ENCODE measurements at regions not wholly inside any gene's neighbourhood (a gene's known extent, or its start where the extent isn't known, plus 50 kb on each side); places are given as distances from the start of the nearest gene placed in this dataset.

DNA sequence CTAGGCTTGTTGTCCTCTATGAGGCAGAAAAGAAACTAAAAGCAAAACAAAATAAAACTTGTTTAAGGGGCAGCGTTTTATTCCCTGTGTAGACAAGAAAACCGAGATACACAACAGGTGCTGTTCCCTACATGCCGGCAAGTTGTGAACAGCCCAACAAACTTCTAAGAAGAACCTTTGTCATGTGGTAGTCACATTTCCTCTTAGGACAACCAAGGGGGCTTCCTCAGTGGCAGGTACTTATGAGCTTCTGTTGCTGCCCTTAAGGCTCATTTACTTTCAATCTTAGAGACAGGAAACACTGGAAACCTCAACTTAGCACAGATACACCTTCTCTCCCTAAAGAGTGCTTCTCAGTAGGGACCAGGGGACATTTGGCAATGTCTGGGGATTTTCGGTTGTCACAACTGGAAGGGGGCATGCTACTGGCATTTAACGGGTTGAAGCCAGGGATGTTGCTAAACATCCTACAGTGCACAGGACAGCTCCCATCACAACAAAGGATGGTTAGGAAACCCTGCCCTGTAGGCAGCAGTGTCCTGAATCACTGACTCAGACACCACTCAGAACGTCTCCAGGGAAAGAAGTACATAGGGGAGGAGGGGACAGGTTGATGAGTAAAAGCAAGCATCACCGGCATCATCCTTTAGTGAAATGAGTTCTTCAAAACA lies 111.0 kb downstream of the ASB9 start:
- in situ Hi-C loops (cut with MboI), result no loop called here
- 43 to 46% methylated on average over 7 of the region's 7 CpGs for whole genome bisulfite sequencing, 2 experiments (ENCODE audit: low coverage in 1 of 2, low lambda C conversion rate in 2 of 2, missing lambda C conversion rate in 2 of 2)
- no peak overlapping the region for H3K4me2 ChIP-seq (ENCODE audit: unreplicated experiment)
- DNase-seq, result peak; percentile 24
- no peaks in the 10 kb centered on the region for H3K79me2 ChIP-seq (ENCODE audit: insufficient read depth)
- H3F3A ChIP-seq (ENCODE audit: insufficient read depth), result no peaks in the 10 kb centered on the region
- H2AFZ ChIP-seq, result no peak overlapping the region
- no peaks in the 10 kb centered on the region for H3K36me3 ChIP-seq (ENCODE audit: low read depth)
- no peaks in the 10 kb centered on the region for H3K4me1 ChIP-seq (ENCODE audit: insufficient read depth)
- H3K9ac ChIP-seq, result no peak overlapping the region
- no peaks in the 10 kb centered on the region for H4K20me1 ChIP-seq (ENCODE audit: insufficient read depth)
- H3K9me2 ChIP-seq (ENCODE audit: insufficient read depth), result no peaks in the 10 kb centered on the region
- TF ChIP-seq EZH2phosphoT487 (IDR thresholded peaks at IDR 0.05; ENCODE audit: insufficient read depth, low read depth) (no peak), EZH2 (IDR thresholded peaks at IDR 0.05; ENCODE audit: insufficient read depth, poor library complexity, severe bottlenecking) (no peak)
- H3K27me3 ChIP-seq (replicated peaks; ENCODE audit: insufficient read depth), result no peaks in the 10 kb centered on the region
- H3K9me3 ChIP-seq (ENCODE audit: low read depth), result no peaks in the 10 kb centered on the region
- H3K4me3 ChIP-seq, result no peak overlapping the region
- H3K27ac ChIP-seq, result no peak overlapping the region

DNA sequence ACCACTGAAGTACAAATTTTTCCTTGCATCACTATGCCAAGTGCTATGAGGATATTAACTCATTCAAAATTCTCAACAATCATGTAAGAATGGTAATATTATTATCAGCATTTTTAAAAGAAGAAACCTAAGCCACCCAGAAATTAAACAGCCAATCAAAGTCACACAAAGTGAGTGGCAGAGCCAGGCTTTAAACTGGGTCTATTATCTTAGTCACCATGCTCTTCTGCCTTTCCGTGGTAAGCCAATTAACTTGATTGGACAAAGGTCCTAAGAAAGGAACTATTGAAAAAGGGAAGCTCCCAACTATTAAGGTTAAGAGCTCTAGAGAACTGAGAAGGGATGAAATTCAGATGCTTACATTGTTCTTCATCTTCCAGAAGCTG lies 111.5 kb downstream of the ASB9 start:
- Histone ChIP-seq H3K27ac (no peak overlapping the region), H3K79me2 (ENCODE audit: insufficient read depth) (no peaks in the 10 kb centered on the region), H3K36me3 (ENCODE audit: low read depth) (no peaks in the 10 kb centered on the region), H3K4me3 (no peak overlapping the region), H3K27me3 (replicated peaks; ENCODE audit: insufficient read depth) (no peaks in the 10 kb centered on the region), H2AFZ (no peak overlapping the region), H3F3A (ENCODE audit: insufficient read depth) (no peaks in the 10 kb centered on the region), H3K9ac (no peak overlapping the region), H4K20me1 (ENCODE audit: insufficient read depth) (no peaks in the 10 kb centered on the region), H3K4me2 (ENCODE audit: unreplicated experiment) (no peak overlapping the region), H3K9me3 (ENCODE audit: low read depth) (no peaks in the 10 kb centered on the region), H3K4me1 (ENCODE audit: insufficient read depth) (no peaks in the 10 kb centered on the region), H3K9me2 (ENCODE audit: insufficient read depth) (no peaks in the 10 kb centered on the region)
- TF ChIP-seq EZH2phosphoT487 (IDR thresholded peaks at IDR 0.05; ENCODE audit: insufficient read depth, low read depth), result no peak
- TF ChIP-seq EZH2 (IDR thresholded peaks at IDR 0.05; ENCODE audit: insufficient read depth, poor library complexity, severe bottlenecking), result no peak
- in situ Hi-C loops (cut with MboI), result no loop called here
- no peak for DNase-seq
- WGBS, 2 experiments (ENCODE audit: low coverage in 1 of 2, low lambda C conversion rate in 2 of 2, missing lambda C conversion rate in 2 of 2), result 47 to 50% methylated on average over 1 of the region's 1 CpG

DNA sequence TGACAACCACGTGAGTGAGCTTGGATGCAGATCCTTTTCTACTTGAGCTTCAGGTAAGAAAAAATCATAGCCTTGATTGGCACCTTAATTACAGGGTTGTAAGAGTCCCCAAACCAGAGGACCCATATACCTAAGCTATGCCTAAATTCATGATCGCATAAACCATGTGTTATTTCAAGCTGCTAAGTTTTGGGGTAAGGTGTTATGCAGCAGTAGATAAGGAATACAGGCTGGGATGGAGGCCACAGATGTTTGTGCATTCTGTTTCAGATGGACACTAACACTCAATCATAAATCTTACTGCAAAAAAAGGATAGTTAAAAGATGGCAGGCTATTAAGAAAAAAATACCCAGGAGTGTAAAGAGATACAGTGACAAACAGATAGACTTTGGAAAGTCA lies 112.3 kb downstream of the ASB9 start:
- Histone ChIP-seq H3K27me3 (replicated peaks; ENCODE audit: insufficient read depth) (no peaks in the 10 kb centered on the region), H3K4me1 (ENCODE audit: insufficient read depth) (no peaks in the 10 kb centered on the region), H3F3A (ENCODE audit: insufficient read depth) (no peaks in the 10 kb centered on the region), H3K4me2 (ENCODE audit: unreplicated experiment) (no peak overlapping the region), H3K9ac (no peak overlapping the region), H3K9me2 (ENCODE audit: insufficient read depth) (no peaks in the 10 kb centered on the region), H3K36me3 (ENCODE audit: low read depth) (no peaks in the 10 kb centered on the region), H3K4me3 (no peak overlapping the region), H2AFZ (no peak overlapping the region), H3K79me2 (ENCODE audit: insufficient read depth) (no peaks in the 10 kb centered on the region), H3K27ac (no peak overlapping the region), H3K9me3 (ENCODE audit: low read depth) (no peaks in the 10 kb centered on the region), H4K20me1 (ENCODE audit: insufficient read depth) (no peaks in the 10 kb centered on the region)
- 8 to 33% methylated on average over 2 of the region's 2 CpGs for WGBS, 2 experiments (ENCODE audit: low coverage in 1 of 2, low lambda C conversion rate in 2 of 2, missing lambda C conversion rate in 2 of 2)
- TF ChIP-seq EZH2 (IDR thresholded peaks at IDR 0.05; ENCODE audit: insufficient read depth, poor library complexity, severe bottlenecking) (no peak), EZH2phosphoT487 (IDR thresholded peaks at IDR 0.05; ENCODE audit: insufficient read depth, low read depth) (no peak)
- DNase-seq, result no peak
- in situ Hi-C loops (cut with MboI), result no loop called here

GRCh38 chrX:15151267-15152186 lies 118.4 kb downstream of the ASB9 start:
- whole genome bisulfite sequencing, 2 experiments (ENCODE audit: low coverage in 1 of 2, low lambda C conversion rate in 2 of 2, missing lambda C conversion rate in 2 of 2), result 3 to 42% methylated on average over 2 to 4 of the region's 4 CpGs
- H3K36me3 ChIP-seq (ENCODE audit: low read depth), result no peaks in the 10 kb centered on the region
- no peak overlapping the region for H2AFZ ChIP-seq
- H4K20me1 ChIP-seq (ENCODE audit: insufficient read depth), result no peaks in the 10 kb centered on the region
- H3K4me3 ChIP-seq, result no peak overlapping the region
- no peaks in the 10 kb centered on the region for H3K27me3 ChIP-seq (replicated peaks; ENCODE audit: insufficient read depth)
- no peak overlapping the region for H3K4me2 ChIP-seq (ENCODE audit: unreplicated experiment)
- H3K9me2 ChIP-seq (ENCODE audit: insufficient read depth), result no peaks in the 10 kb centered on the region
- H3K9me3 ChIP-seq (ENCODE audit: low read depth), result no peaks in the 10 kb centered on the region
- peak; percentile 2 for DNase-seq
- no peak overlapping the region for H3K9ac ChIP-seq
- in situ Hi-C loops (cut with MboI), result no loop called here
- H3K4me1 ChIP-seq (ENCODE audit: insufficient read depth), result no peaks in the 10 kb centered on the region
- H3K79me2 ChIP-seq (ENCODE audit: insufficient read depth), result no peaks in the 10 kb centered on the region
- TF ChIP-seq EZH2phosphoT487 (IDR thresholded peaks at IDR 0.05; ENCODE audit: insufficient read depth, low read depth) (no peak), EZH2 (IDR thresholded peaks at IDR 0.05; ENCODE audit: insufficient read depth, poor library complexity, severe bottlenecking) (no peak)
- no peaks in the 10 kb centered on the region for H3F3A ChIP-seq (ENCODE audit: insufficient read depth)
- no peak overlapping the region for H3K27ac ChIP-seq

Data from GM23248 (cell line).